OCI-LY1 (cell line): ENCODE measurements at regions not wholly inside any gene's neighbourhood (a gene's known extent, or its start where the extent isn't known, plus 50 kb on each side); places are given as distances from the start of the nearest gene placed in this dataset.

Experiments
- H2AFZ ChIP-seq: fragments of 200-600 bp; sonication (generic), shearing (Covaris generic); 2 replicates; pipeline ENCODE4 v1.6.0; 2014; ENCODE audit warnings: antibody characterized with exemption, mild to moderate bottlenecking, low read length
- H3F3A ChIP-seq: fragments of 200-600 bp; sonication (generic), shearing (Covaris generic); 2 replicates; pipeline ENCODE4 v1.6.0; 2014; ENCODE audit warnings: mild to moderate bottlenecking, antibody characterized with exemption, low read length, moderate library complexity; ENCODE audit not compliant: insufficient read depth
- H3K27ac ChIP-seq: fragments of 200-600 bp; sonication (generic); 2 replicates; pipeline ENCODE4 v1.5.1; 2014; ENCODE audit warnings: low read length, mixed run types, mild to moderate bottlenecking, low read depth; ENCODE audit not compliant: poor library complexity, severe bottlenecking
- H3K27me3 ChIP-seq: fragments of 200-600 bp; sonication (generic); 2 replicates; pipeline ENCODE4 v1.6.0; 2014; ENCODE audit warnings: antibody characterized with exemption, mild to moderate bottlenecking, low read length, moderate library complexity; ENCODE audit not compliant: insufficient read depth
- H3K36me3 ChIP-seq: fragments of 200-600 bp; sonication (generic); 2 replicates; pipeline ENCODE4 v1.6.1; 2014; ENCODE audit warnings: mild to moderate bottlenecking, antibody characterized with exemption, low read length, moderate library complexity, mixed read lengths; ENCODE audit not compliant: insufficient read depth
- H3K4me1 ChIP-seq: fragments of 200-600 bp; sonication (generic); 2 replicates; pipeline ENCODE4 v1.5.1; 2014; ENCODE audit warnings: mild to moderate bottlenecking, low read length, moderate library complexity; ENCODE audit not compliant: insufficient read depth, severe bottlenecking
- H3K4me2 ChIP-seq: fragments of 200-600 bp; sonication (generic), shearing (Covaris generic); 2 replicates; pipeline ENCODE4 v1.6.1; 2014; ENCODE audit warnings: low read length
- H3K4me3 ChIP-seq: fragments of 200-600 bp; sonication (generic); 2 replicates; pipeline ENCODE4 v1.5.1; 2014; ENCODE audit warnings: low read length, low read depth, mild to moderate bottlenecking, mixed read lengths; ENCODE audit not compliant: poor library complexity, severe bottlenecking
- H3K79me2 ChIP-seq: fragments of 200-600 bp; shearing (Covaris generic); 2 replicates; pipeline ENCODE4 v1.6.1; 2016; ENCODE audit warnings: mixed run types, low read length, mixed read lengths; ENCODE audit not compliant: insufficient read depth
- H3K9ac ChIP-seq: fragments of 200-600 bp; sonication (generic), shearing (Covaris generic); 2 replicates; pipeline ENCODE4 v1.6.1; 2014; ENCODE audit warnings: mild to moderate bottlenecking, low read length, mixed read lengths
- H3K9me2 ChIP-seq: fragments of 200-600 bp; sonication (generic), shearing (Covaris generic); 2 replicates; pipeline ENCODE4 v1.6.1; 2014; ENCODE audit warnings: low read depth, mild to moderate bottlenecking, low read length, mixed read lengths
- H3K9me3 ChIP-seq: fragments of 200-600 bp; shearing (Covaris generic); 2 replicates; pipeline ENCODE4 v1.6.1; 2014; ENCODE audit warnings: low read length, mixed read lengths
- H4K20me1 ChIP-seq: fragments of 200-600 bp; sonication (generic), shearing (Covaris generic); 2 replicates; pipeline ENCODE4 v1.6.0; 2016; ENCODE audit warnings: mild to moderate bottlenecking, low read length; ENCODE audit not compliant: insufficient read depth
- CTCF ChIP-seq: fragments of 200-600 bp; sonication (generic), shearing (Covaris generic); IDR thresholded peaks from 2 replicates; pipeline ENCODE4 v1.5.1; 2017; ENCODE audit warnings: mild to moderate bottlenecking, antibody characterized with exemption, low read length, moderate library complexity, mixed read lengths
- EZH2 ChIP-seq: fragments of 200-600 bp; sonication (generic), shearing (Covaris generic); IDR thresholded peaks from 2 replicates; pipeline ENCODE4 v1.8.0; 2017; ENCODE audit warnings: borderline replicate concordance, mixed run types, mild to moderate bottlenecking, antibody characterized with exemption, low read length, moderate library complexity, mixed read lengths

- H2AFZ ChIP-seq = no peak overlapping the region
- TF ChIP-seq CTCF (no peak), EZH2 (no peak)
- H3K4me3 ChIP-seq = no peak overlapping the region
- no peaks in the 10 kb centered on the region for H3K9me2 ChIP-seq
- no peaks in the 10 kb centered on the region for H3K27me3 ChIP-seq
- no peaks in the 10 kb centered on the region for H3K9me3 ChIP-seq
- H3K79me2 ChIP-seq = no peaks in the 10 kb centered on the region
- H3K9ac ChIP-seq = no peak overlapping the region
- H3K4me1 ChIP-seq = no peaks in the 10 kb centered on the region
- H3K4me2 ChIP-seq = no peak overlapping the region
- no peak overlapping the region for H3K27ac ChIP-seq
- no peaks in the 10 kb centered on the region for H3K36me3 ChIP-seq
- no peaks in the 10 kb centered on the region for H4K20me1 ChIP-seq
- H3F3A ChIP-seq = no peaks in the 10 kb centered on the region
Measured at GRCh38 chr14:55976219-55976618, 142.0 kb upstream of the PELI2 start.

- no peak overlapping the region for H3K27ac ChIP-seq
- no peak overlapping the region for H3K4me3 ChIP-seq
Measured at GRCh38 chr14:55976655-55977054, 141.6 kb upstream of the PELI2 start.

DNA sequence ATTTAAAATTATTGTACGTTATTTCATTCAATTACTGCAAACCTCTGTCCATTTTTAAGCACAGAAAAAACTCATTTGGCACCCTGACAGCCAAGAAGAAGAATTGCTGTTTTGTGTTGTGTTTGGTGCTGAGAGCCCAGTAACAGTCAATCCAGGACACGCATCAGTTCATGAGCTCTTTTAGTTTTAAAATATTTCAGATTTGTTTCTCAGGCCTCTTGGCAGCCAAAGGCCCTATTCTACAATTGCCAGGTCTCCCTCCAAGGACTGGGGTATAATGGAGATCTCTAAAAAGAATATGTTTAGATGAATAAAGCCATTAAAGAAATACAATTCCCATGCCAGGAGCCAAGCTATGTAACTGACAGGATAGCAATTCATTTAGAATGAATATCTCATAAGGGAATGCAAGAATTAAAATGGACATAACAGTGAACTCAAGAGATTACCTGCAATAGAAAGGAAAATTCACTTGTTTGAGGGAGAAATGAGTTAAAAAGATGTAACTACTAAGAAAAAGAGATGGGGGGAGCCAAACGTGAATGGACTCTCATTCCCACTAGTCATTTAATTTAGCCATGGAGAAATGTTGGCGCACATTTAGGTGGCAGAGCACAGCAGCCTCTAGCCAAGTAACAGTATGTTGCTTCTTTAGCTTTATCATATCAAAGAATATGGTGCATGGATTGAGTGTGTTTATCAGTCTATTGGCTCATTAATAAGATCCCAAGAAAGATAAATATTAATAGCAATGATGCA is 140.6 kb upstream of the PELI2 start:
- Histone ChIP-seq H3K4me1 (no peaks in the 10 kb centered on the region), H3K9me2 (no peaks in the 10 kb centered on the region), H3K9me3 (no peaks in the 10 kb centered on the region), H3F3A (no peaks in the 10 kb centered on the region), H2AFZ (no peak overlapping the region), H3K36me3 (no peaks in the 10 kb centered on the region), H3K4me2 (no peak overlapping the region), H3K4me3 (no peak overlapping the region), H4K20me1 (no peaks in the 10 kb centered on the region), H3K9ac (no peak overlapping the region), H3K27ac (no peak overlapping the region), H3K27me3 (no peaks in the 10 kb centered on the region), H3K79me2 (no peaks in the 10 kb centered on the region)
- TF ChIP-seq CTCF = no peak
- TF ChIP-seq EZH2 = no peak

More at GRCh38 chr14:55976655-55977054, 141.6 kb upstream of the PELI2 start:
- Histone ChIP-seq H3K9me3 (no peaks in the 10 kb centered on the region), H2AFZ (no peak overlapping the region), H3K4me1 (no peaks in the 10 kb centered on the region), H3K4me2 (no peak overlapping the region), H3K27me3 (no peaks in the 10 kb centered on the region), H3K36me3 (no peaks in the 10 kb centered on the region), H3K9me2 (no peaks in the 10 kb centered on the region), H3K9ac (no peak overlapping the region), H3K79me2 (no peaks in the 10 kb centered on the region), H3F3A (no peaks in the 10 kb centered on the region), H4K20me1 (no peaks in the 10 kb centered on the region)
- TF ChIP-seq CTCF (no peak), EZH2 (no peak)
